GM12892 (cell line): ENCODE measurements at regions not wholly inside any gene's neighbourhood (a gene's known extent, or its start where the extent isn't known, plus 50 kb on each side); places are given as distances from the start of the nearest gene placed in this dataset.

ENCODE experiments used
- POLR2A ChIP-seq: IDR thresholded peaks from 2 replicates; pipeline ENCODE4 v1.6.1; 2011; ENCODE audit warnings: low read depth, low read length, control low read depth
- POLR2AphosphoS5 ChIP-seq: IDR thresholded peaks from 2 replicates; pipeline ENCODE4 v1.6.1; 2011; ENCODE audit warnings: low read depth, low read length, control low read depth
- TAF1 ChIP-seq: IDR thresholded peaks from 2 replicates; pipeline ENCODE4 v1.6.1; 2011; ENCODE audit warnings: low read depth, mild to moderate bottlenecking, control low read depth, low read length, borderline replicate concordance

- TF ChIP-seq POLR2AphosphoS5 (no peak), TAF1 (no peak), POLR2A (no peak)
These were observed 645.0 kb downstream of the PTPRC start for GRCh38 chr1:199283794-199284193.
